ENCODE measurements at regions not wholly inside any gene's neighbourhood (a gene's known extent, or its start where the extent isn't known, plus 50 kb on each side); places are given as distances from the start of the nearest gene placed in this dataset.
"Not testable (repeated sequence)": the region's sequence is repeated elsewhere in the genome, so short reads cannot be mapped to it uniquely, and the experiment has no call there.

- not testable (repeated sequence) for DNase-seq
Measured at GRCh38 chr11:43194459-43194858, 117.3 kb upstream of the API5 start.

- no peak for DNase-seq
Measured at GRCh38 chr11:43197379-43197778, 114.4 kb upstream of the API5 start.

- DNase-seq: no peak
Measured at GRCh38 chr11:43200031-43200430, 111.8 kb upstream of the API5 start.

GRCh38 chr11:43212279-43212678 lies 99.5 kb upstream of the API5 start:
- DNase-seq: no peak

GRCh38 chr11:43214471-43214870 lies 97.3 kb upstream of the API5 start:
- DNase-seq: no peak

- DNase-seq: no peak
Measured at GRCh38 chr11:43217849-43218248, 93.9 kb upstream of the API5 start.

GRCh38 chr11:43222215-43222614 lies 89.6 kb upstream of the API5 start:
- DNase-seq: no peak

GRCh38 chr11:43223026-43223425 lies 88.8 kb upstream of the API5 start:
- DNase-seq: no peak

GRCh38 chr11:43234881-43235280 lies 76.9 kb upstream of the API5 start:
- no peak for DNase-seq

- DNase-seq: no peak
Measured at GRCh38 chr11:43238341-43238740, 73.5 kb upstream of the API5 start.

- no peak for DNase-seq
Measured at GRCh38 chr11:43239791-43240190, 72.0 kb upstream of the API5 start.

- DNase-seq: no peak
Measured at GRCh38 chr11:43242401-43242800, 69.4 kb upstream of the API5 start.

GRCh38 chr11:43243927-43244326 lies 67.9 kb upstream of the API5 start:
- DNase-seq: no peak

- no peak for DNase-seq
Measured at GRCh38 chr11:43245466-43245865, 66.3 kb upstream of the API5 start.

- no peak for DNase-seq
Measured at GRCh38 chr11:43250309-43250708, 61.5 kb upstream of the API5 start.

GRCh38 chr11:43261775-43262174 lies 50.0 kb upstream of the API5 start:
- DNase-seq: no peak
